Neutrophil (primary cell): ENCODE measurements at regions not wholly inside any gene's neighbourhood (a gene's known extent, or its start where the extent isn't known, plus 50 kb on each side); places are given as distances from the start of the nearest gene placed in this dataset.

ENCODE experiments used
- H3K27ac ChIP-seq: fragments of 200-600 bp; sonication (generic); 2 replicates; pipeline ENCODE4 v1.5.1; 2016; ENCODE audit warnings: mild to moderate bottlenecking, moderate library complexity
- H3K27me3 ChIP-seq: fragments of 200-600 bp; sonication (generic); 2 replicates; pipeline ENCODE4 v1.6.0; 2016; ENCODE audit warnings: mild to moderate bottlenecking
- H3K36me3 ChIP-seq: fragments of 200-600 bp; sonication (generic); 2 replicates; pipeline ENCODE4 v1.5.1; 2017
- H3K4me1 ChIP-seq, 2 experiments: fragments of 200-600 bp in 1 of 2; sonication (generic) in 1 of 2; 1 replicate in 1 of 2; 2 replicates in 1 of 2; pipeline versions ENCODE4 v1.5.1 to v1.6.1; 2013 to 2016; ENCODE audit warnings: low read depth in 1 of 2, low read length in 1 of 2, mild to moderate bottlenecking in 1 of 2, moderate library complexity in 1 of 2; ENCODE audit not compliant: control insufficient read depth in 1 of 2, insufficient read depth in 1 of 2
- H3K4me3 ChIP-seq, 2 experiments: fragments of 200-600 bp in 1 of 2; sonication (generic) in 1 of 2; 1 replicate in 1 of 2; 2 replicates in 1 of 2; pipeline ENCODE4 v1.5.1; 2013 to 2016; ENCODE audit warnings: low read depth in 1 of 2, low read length in 1 of 2, mild to moderate bottlenecking in 1 of 2, moderate library complexity in 1 of 2
- H3K9me3 ChIP-seq: fragments of 200-600 bp; sonication (generic); 2 replicates; pipeline ENCODE4 v1.5.1; 2016
- TF ChIP-seq, protein P1 (sequence below): fragments of 200-600 bp; sonication (generic); IDR thresholded peaks from 2 replicates; pipeline ENCODE4 v1.5.1; 2016; ENCODE audit warnings: antibody characterized with exemption

DNA sequence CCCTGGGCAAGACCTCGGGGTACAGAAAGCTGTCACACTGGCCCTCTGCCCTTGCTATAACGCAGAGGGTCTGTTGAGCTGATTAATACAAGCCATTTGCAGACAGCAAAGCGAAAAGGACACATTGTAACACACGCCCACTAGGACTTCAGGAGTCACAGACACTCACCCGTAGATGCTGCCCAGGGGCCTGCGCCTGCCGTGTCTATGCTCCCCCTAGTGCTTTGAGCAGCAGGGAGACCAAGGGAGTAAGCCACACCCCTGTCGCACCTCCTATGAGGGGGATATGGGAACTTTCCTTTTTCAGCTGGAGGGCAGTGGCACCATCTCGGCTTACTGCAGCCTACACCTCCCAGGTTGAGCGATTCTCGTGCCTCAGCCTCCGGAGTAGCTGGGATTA is 1930.2 kb downstream of the OLFM4 start:
- Histone ChIP-seq H3K27me3 (no peaks in the 10 kb centered on the region), H3K9me3 (no peaks in the 10 kb centered on the region), H3K36me3 (no peaks in the 10 kb centered on the region), H3K27ac (no peak overlapping the region), H3K4me3 (no peak overlapping the region), H3K4me1 (no peaks in the 10 kb centered on the region)
- TF ChIP-seq, protein P1, sequence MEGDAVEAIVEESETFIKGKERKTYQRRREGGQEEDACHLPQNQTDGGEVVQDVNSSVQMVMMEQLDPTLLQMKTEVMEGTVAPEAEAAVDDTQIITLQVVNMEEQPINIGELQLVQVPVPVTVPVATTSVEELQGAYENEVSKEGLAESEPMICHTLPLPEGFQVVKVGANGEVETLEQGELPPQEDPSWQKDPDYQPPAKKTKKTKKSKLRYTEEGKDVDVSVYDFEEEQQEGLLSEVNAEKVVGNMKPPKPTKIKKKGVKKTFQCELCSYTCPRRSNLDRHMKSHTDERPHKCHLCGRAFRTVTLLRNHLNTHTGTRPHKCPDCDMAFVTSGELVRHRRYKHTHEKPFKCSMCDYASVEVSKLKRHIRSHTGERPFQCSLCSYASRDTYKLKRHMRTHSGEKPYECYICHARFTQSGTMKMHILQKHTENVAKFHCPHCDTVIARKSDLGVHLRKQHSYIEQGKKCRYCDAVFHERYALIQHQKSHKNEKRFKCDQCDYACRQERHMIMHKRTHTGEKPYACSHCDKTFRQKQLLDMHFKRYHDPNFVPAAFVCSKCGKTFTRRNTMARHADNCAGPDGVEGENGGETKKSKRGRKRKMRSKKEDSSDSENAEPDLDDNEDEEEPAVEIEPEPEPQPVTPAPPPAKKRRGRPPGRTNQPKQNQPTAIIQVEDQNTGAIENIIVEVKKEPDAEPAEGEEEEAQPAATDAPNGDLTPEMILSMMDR, result no peak

DNA sequence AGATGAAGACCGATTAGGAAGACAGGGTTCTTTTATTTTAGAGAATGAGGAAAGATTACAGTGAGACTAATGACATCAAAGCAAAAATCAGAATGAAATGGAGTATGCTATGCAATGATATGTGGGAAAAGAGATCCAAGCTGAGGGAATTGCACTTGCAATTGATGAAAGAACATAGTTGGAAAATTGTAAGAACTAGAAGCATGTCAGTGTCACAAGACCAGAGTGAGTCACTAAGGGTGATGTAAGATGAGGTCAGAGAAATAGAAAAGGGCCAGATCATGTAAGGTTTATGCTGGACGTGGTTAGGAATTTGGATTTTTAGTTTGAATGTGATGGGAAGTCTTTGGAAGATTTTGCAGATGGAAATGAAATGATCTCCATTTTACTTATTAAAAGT is 1937.3 kb downstream of the OLFM4 start:
- H3K4me3 ChIP-seq, result no peak overlapping the region
- H3K27ac ChIP-seq, result no peak overlapping the region
- no peaks in the 10 kb centered on the region for H3K9me3 ChIP-seq
- no peaks in the 10 kb centered on the region for H3K4me1 ChIP-seq
- no peaks in the 10 kb centered on the region for H3K36me3 ChIP-seq
- TF ChIP-seq, protein P1, result no peak
- H3K27me3 ChIP-seq, result no peaks in the 10 kb centered on the region

DNA sequence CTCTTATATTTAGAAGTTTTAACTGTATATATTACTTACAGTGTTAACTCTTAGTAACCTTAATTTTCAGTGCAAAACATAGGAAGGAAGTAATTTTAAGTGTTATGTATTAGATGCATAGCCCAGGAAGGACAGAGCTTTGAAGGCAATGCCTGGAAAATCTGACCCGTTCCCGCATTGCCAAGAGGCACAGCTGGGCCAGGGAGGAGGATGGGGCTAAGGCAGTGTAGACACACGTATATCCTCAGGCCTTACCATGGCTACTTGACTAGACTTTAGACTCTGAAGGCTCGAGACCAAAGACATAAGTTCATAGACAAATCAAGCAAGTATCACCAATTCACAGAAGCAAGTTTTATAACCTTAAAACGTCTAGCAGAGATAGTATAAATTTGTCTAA is 1944.2 kb downstream of the OLFM4 start:
- TF ChIP-seq, protein P1, result no peak
- Histone ChIP-seq H3K9me3 (no peaks in the 10 kb centered on the region), H3K27ac (no peak overlapping the region), H3K36me3 (no peaks in the 10 kb centered on the region), H3K27me3 (no peaks in the 10 kb centered on the region), H3K4me1 (no peaks in the 10 kb centered on the region), H3K4me3 (no peak overlapping the region)

DNA sequence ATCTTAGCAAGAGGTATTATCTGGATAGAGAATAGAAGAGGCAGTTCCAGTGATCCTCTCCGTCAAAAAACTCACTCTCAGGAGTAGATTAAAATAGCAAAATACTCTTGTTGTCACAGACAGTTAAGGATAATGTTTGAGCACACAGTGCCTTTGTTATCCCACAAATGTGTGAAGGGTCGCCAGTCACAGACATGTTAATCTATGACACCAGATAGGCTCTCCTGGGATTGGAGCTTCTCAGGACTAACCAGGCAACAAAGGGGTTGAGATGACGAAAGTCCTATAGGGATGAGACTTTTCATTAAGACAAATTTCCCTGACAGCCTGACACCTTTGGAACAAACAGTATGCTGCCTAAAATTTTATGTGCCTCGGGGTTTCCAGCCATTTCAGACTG is 1947.1 kb downstream of the OLFM4 start:
- no peak overlapping the region for H3K27ac ChIP-seq
- H3K36me3 ChIP-seq, result no peaks in the 10 kb centered on the region
- H3K9me3 ChIP-seq, result no peaks in the 10 kb centered on the region
- TF ChIP-seq, protein P1, result no peak
- no peaks in the 10 kb centered on the region for H3K27me3 ChIP-seq
- no peaks in the 10 kb centered on the region for H3K4me1 ChIP-seq
- no peak overlapping the region for H3K4me3 ChIP-seq

DNA sequence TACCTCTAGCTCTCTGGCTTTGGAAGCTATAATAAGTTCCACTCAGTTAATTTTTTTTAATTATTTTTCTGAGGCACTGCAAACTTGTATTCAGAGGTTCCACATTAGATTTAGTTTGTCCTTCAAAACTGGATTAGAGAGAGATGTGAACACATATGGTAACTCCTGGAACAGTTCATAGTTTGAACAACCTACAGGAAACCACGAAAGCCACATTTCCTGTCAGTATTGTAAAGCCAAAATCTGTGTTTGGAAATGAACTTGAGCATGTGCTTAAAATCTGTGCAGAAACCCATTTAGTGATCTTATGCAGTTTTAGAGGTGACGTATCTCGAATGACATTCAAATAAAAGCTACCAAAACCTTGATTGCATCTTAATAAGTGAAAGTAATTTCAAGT is 1952.0 kb downstream of the OLFM4 start:
- Histone ChIP-seq H3K36me3 (no peaks in the 10 kb centered on the region), H3K4me3 (no peak overlapping the region), H3K27me3 (no peaks in the 10 kb centered on the region), H3K4me1 (no peaks in the 10 kb centered on the region), H3K9me3 (no peaks in the 10 kb centered on the region), H3K27ac (no peak overlapping the region)
- TF ChIP-seq, protein P1, result no peak

DNA sequence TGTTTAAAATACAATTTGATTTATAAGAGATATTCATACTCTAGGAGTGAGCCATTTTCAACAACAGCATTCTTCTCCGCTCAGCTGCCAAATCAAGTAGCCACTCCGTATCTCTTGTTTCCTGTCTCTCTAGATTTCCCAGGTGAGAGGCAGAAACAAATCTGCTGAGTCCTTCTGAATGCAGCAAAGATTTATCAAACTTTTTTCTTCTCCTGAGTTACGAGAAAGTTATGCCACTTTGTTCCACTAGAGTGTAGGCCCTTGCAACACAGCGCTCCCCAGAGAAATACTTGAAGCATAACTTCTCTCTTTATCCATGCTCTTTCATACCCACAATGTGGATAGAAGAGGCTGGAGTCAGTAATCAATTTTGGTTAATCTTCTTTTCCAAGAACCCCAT is 1960.8 kb downstream of the OLFM4 start:
- H3K4me3 ChIP-seq, result no peak overlapping the region
- TF ChIP-seq, protein P1, result no peak
- H3K27ac ChIP-seq, result no peak overlapping the region
- no peaks in the 10 kb centered on the region for H3K27me3 ChIP-seq
- H3K36me3 ChIP-seq, result no peaks in the 10 kb centered on the region
- H3K9me3 ChIP-seq, result no peaks in the 10 kb centered on the region
- no peaks in the 10 kb centered on the region for H3K4me1 ChIP-seq
